KMS-11 (cell line): ENCODE measurements at regions not wholly inside any gene's neighbourhood (a gene's known extent, or its start where the extent isn't known, plus 50 kb on each side); places are given as distances from the start of the nearest gene placed in this dataset.

Source experiments
- H2AFZ ChIP-seq: fragments of 200-600 bp; sonication (generic); 2 replicates; pipeline ENCODE4 v1.6.1; 2016; ENCODE audit warnings: antibody characterized with exemption, mixed run types, low read depth
- H3K27ac ChIP-seq: fragments of 200-600 bp; sonication (generic); 2 replicates; pipeline ENCODE4 v1.6.1; 2016; ENCODE audit warnings: mild to moderate bottlenecking, mixed run types
- H3K27me3 ChIP-seq: fragments of 200-600 bp; sonication (generic); 2 replicates; pipeline ENCODE4 v1.6.1; 2017; ENCODE audit warnings: mild to moderate bottlenecking, low read depth, mixed run types, moderate library complexity; ENCODE audit not compliant: insufficient read depth
- H3K36me3 ChIP-seq: fragments of 200-600 bp; sonication (generic); 2 replicates; pipeline ENCODE4 v1.6.1; 2017; ENCODE audit warnings: mild to moderate bottlenecking, mixed run types; ENCODE audit not compliant: insufficient read depth
- H3K4me1 ChIP-seq: fragments of 200-600 bp; sonication (generic); 2 replicates; pipeline ENCODE4 v1.6.1; 2016; ENCODE audit warnings: mild to moderate bottlenecking, low read depth, mixed run types; ENCODE audit not compliant: poor library complexity, severe bottlenecking
- H3K4me2 ChIP-seq: fragments of 200-600 bp; sonication (generic); 2 replicates; pipeline ENCODE4 v1.7.0; 2016; ENCODE audit warnings: mild to moderate bottlenecking, mixed run types
- H3K4me3 ChIP-seq: fragments of 200-600 bp; sonication (generic); IDR thresholded peaks from 2 replicates; pipeline ENCODE4 v1.6.1; 2017; ENCODE audit warnings: low read depth, low read length, mixed read lengths; ENCODE audit not compliant: insufficient read depth
- H3K79me2 ChIP-seq: fragments of 200-600 bp; sonication (generic); 2 replicates; pipeline ENCODE4 v1.6.1; 2016; ENCODE audit warnings: low read depth, mixed run types; ENCODE audit not compliant: insufficient read depth
- H3K9ac ChIP-seq: fragments of 200-600 bp; sonication (generic); 2 replicates; pipeline ENCODE4 v1.6.1; 2016; ENCODE audit warnings: mild to moderate bottlenecking, mixed run types
- H4K20me1 ChIP-seq: fragments of 200-600 bp; sonication (generic); 2 replicates; pipeline ENCODE4 v1.6.1; 2016; ENCODE audit warnings: mild to moderate bottlenecking, mixed run types; ENCODE audit not compliant: insufficient read depth
- TF ChIP-seq, protein P1 (sequence below): fragments of 200-600 bp; sonication (generic); conservative IDR thresholded peaks from 2 replicates; pipeline ENCODE4 v1.6.1; 2017; ENCODE audit warnings: low read depth, mild to moderate bottlenecking, antibody characterized with exemption, low read length, moderate library complexity, mixed read lengths

DNA sequence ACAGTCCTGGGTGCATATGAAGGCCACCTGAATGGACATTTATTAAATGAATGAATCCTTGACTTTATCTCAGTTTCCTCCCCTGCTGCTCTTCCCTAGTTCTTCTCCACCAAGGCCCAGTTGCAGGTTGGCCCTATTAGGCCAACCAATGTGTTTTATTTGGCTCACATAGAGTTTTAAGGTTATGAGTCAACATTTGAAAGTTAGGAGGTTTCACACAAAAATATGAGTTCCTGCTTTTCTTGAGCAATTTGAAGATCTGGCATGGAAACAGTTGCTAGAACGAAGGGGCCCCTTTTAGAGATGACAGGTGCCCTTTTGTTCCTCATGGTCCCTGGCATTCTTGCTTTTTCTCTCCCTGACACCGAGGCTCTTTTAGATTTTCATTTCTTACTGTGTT, 83.0 kb upstream of the PDZRN3 start:
- H3K36me3 ChIP-seq = no peaks in the 10 kb centered on the region
- H3K79me2 ChIP-seq = no peaks in the 10 kb centered on the region
- H4K20me1 ChIP-seq = no peaks in the 10 kb centered on the region
- H3K27me3 ChIP-seq = no peaks in the 10 kb centered on the region
- no peak overlapping the region for H3K4me3 ChIP-seq
- H2AFZ ChIP-seq = no peak overlapping the region
- TF ChIP-seq, protein P1, sequence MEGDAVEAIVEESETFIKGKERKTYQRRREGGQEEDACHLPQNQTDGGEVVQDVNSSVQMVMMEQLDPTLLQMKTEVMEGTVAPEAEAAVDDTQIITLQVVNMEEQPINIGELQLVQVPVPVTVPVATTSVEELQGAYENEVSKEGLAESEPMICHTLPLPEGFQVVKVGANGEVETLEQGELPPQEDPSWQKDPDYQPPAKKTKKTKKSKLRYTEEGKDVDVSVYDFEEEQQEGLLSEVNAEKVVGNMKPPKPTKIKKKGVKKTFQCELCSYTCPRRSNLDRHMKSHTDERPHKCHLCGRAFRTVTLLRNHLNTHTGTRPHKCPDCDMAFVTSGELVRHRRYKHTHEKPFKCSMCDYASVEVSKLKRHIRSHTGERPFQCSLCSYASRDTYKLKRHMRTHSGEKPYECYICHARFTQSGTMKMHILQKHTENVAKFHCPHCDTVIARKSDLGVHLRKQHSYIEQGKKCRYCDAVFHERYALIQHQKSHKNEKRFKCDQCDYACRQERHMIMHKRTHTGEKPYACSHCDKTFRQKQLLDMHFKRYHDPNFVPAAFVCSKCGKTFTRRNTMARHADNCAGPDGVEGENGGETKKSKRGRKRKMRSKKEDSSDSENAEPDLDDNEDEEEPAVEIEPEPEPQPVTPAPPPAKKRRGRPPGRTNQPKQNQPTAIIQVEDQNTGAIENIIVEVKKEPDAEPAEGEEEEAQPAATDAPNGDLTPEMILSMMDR = no peak
- H3K9ac ChIP-seq = no peak overlapping the region
- no peak overlapping the region for H3K27ac ChIP-seq
- H3K4me1 ChIP-seq = no peaks in the 10 kb centered on the region
- no peak overlapping the region for H3K4me2 ChIP-seq

DNA sequence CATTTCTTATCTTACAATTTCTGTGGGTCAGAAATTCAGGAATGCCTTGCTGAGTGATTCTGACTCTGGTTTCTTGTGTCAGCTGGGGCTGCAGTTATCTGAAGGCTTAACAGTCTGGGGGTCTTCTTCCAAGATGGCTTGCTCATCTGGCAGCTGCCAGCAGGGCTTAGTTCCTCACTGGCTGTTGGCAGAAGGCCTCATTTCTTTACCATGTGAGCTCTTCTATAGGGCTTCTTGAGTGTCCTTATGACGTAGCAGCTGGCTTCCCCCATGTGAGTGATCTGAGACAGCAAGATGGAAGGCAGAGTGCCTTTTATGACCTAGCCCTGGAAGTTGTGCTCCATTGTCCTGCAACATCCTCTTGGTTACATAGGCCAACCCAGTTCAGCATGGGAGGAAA, 82.0 kb upstream of the PDZRN3 start:
- Histone ChIP-seq H3K79me2 (no peaks in the 10 kb centered on the region), H2AFZ (no peak overlapping the region), H3K4me3 (no peak overlapping the region), H3K27ac (no peak overlapping the region), H3K4me2 (no peak overlapping the region), H3K9ac (no peak overlapping the region), H3K36me3 (no peaks in the 10 kb centered on the region), H4K20me1 (no peaks in the 10 kb centered on the region), H3K4me1 (no peaks in the 10 kb centered on the region), H3K27me3 (no peaks in the 10 kb centered on the region)
- TF ChIP-seq, protein P1 = no peak

DNA sequence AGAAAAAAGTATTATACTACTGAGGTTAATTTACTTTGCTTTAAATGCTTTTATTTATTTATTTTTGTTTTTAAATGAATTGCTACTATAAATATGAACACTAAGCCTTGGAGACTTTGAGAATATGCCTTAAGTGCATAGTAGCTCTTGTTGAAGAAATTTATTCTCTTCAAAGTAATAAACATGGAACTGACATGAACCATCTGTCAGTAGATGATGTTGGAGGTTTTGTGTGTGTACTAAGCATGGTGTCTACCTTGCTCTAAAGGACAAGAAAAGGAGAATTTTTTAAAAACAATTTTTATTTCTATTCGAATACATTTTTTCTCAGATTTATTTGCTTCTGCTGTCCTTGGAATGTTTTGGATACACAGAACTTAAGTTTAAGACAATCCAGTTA, 81.1 kb upstream of the PDZRN3 start:
- TF ChIP-seq, protein P1 = no peak
- H3K9ac ChIP-seq = no peak overlapping the region
- H3K4me3 ChIP-seq = no peak overlapping the region
- no peak overlapping the region for H3K4me2 ChIP-seq
- H3K27me3 ChIP-seq = no peaks in the 10 kb centered on the region
- H3K36me3 ChIP-seq = no peaks in the 10 kb centered on the region
- H2AFZ ChIP-seq = no peak overlapping the region
- no peaks in the 10 kb centered on the region for H3K79me2 ChIP-seq
- H3K4me1 ChIP-seq = no peaks in the 10 kb centered on the region
- no peak overlapping the region for H3K27ac ChIP-seq
- H4K20me1 ChIP-seq = no peaks in the 10 kb centered on the region

DNA sequence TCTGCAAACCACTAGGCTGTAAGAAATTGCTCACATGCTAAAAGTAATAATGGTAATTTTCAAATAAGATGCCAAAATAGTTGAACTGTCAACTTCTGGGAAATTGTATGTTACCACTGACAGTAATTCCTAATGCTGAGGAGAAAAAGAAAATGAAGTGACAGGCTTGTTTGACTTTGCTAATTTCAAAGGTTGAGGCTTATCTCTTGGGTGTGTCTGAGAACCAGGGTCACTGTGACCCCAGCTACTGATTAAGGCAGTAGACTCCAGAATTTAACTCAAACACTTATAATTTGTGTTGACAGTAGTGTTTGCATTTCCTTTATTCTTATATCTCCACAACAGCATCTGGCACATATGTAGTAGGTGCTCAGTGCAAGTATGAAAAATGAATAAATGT, 74.6 kb upstream of the PDZRN3 start:
- Histone ChIP-seq H3K36me3 (no peaks in the 10 kb centered on the region), H3K4me3 (no peak overlapping the region), H3K9ac (no peak overlapping the region), H3K4me2 (no peak overlapping the region), H4K20me1 (no peaks in the 10 kb centered on the region), H3K4me1 (no peaks in the 10 kb centered on the region), H3K79me2 (no peaks in the 10 kb centered on the region), H3K27me3 (no peaks in the 10 kb centered on the region), H2AFZ (no peak overlapping the region), H3K27ac (no peak overlapping the region)
- TF ChIP-seq, protein P1 = no peak

DNA sequence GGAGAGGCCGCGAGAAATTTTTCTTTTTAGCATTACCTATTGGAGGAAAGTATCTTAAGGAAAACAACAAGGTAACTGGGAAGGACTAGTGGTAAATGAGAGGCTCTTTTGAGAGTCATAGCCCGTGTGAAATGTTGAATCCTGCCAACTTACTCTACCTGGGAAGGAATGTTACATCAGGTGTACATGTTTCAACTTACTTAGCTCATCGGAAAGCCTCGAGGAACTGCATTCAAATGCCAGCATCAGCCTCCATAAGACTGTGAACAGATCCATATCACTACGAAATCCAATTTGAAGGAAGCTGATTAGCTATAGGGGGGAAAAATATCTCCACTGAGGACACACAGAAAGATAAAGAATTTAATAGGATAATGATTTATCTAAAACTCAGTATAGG, 72.3 kb upstream of the PDZRN3 start:
- Histone ChIP-seq H3K79me2 (no peaks in the 10 kb centered on the region), H3K9ac (no peak overlapping the region), H2AFZ (no peak overlapping the region), H3K4me1 (no peaks in the 10 kb centered on the region), H3K36me3 (no peaks in the 10 kb centered on the region), H3K27me3 (no peaks in the 10 kb centered on the region), H4K20me1 (no peaks in the 10 kb centered on the region), H3K27ac (no peak overlapping the region), H3K4me3 (no peak overlapping the region), H3K4me2 (no peak overlapping the region)
- TF ChIP-seq, protein P1 = no peak
